SK-N-SH treated with all-trans-retinoic acid at 6 μM for 48 hours (cell line): ENCODE measurements at regions not wholly inside any gene's neighbourhood (a gene's known extent, or its start where the extent isn't known, plus 50 kb on each side); places are given as distances from the start of the nearest gene placed in this dataset.

Source experiments
- ATAC-seq: fragments of 200-7000 bp; cut with Tn5 transposase; 3 replicates; pipeline ENCODE4 v1.9.1; 2020; ENCODE audit warnings: mild to moderate bottlenecking, moderate library complexity
- ARNTL ChIP-seq: fragments of 450-650 bp; formaldehyde crosslinking; IDR thresholded peaks from 2 replicates; pipeline ENCODE4 v1.5.0; 2020; ENCODE audit warnings: low read depth, mild to moderate bottlenecking, moderate library complexity, borderline replicate concordance
- CSDC2 ChIP-seq: fragments of 250-450 bp; sonication (Bioruptor Pico); IDR thresholded peaks from 2 replicates; pipeline ENCODE4 v1.5.0; 2020; ENCODE audit warnings: mild to moderate bottlenecking, moderate library complexity
- CSRNP3 ChIP-seq: fragments of 250-450 bp; sonication (Bioruptor Pico); IDR thresholded peaks from 2 replicates; pipeline ENCODE4 v1.5.1; 2021; ENCODE audit warnings: mild to moderate bottlenecking, moderate library complexity
- ESRRG ChIP-seq: fragments of 250-450 bp; sonication (Bioruptor Pico); IDR thresholded peaks from 2 replicates; pipeline ENCODE4 v1.6.1; 2021; ENCODE audit warnings: mild to moderate bottlenecking
- GLIS3 ChIP-seq: fragments of 250-450 bp; sonication (Bioruptor Pico); IDR thresholded peaks from 2 replicates; pipeline ENCODE4 v1.5.0; 2020; ENCODE audit warnings: mild to moderate bottlenecking, moderate library complexity
- ISL1 ChIP-seq: fragments of 250-450 bp; sonication (Bioruptor Pico); IDR thresholded peaks from 2 replicates; pipeline ENCODE4 v2.1.2; 2022; ENCODE audit warnings: mild to moderate bottlenecking, moderate library complexity
- OSR1 ChIP-seq: fragments of 250-450 bp; sonication (Bioruptor Pico); IDR thresholded peaks from 2 replicates; pipeline ENCODE4 v1.8.0; 2022; ENCODE audit warnings: moderate library complexity, mild to moderate bottlenecking, inconsistent platforms
- PATZ1 ChIP-seq: fragments of 250-450 bp; sonication (Bioruptor Pico); IDR thresholded peaks from 2 replicates; pipeline ENCODE4 v1.8.0; 2020; ENCODE audit warnings: mild to moderate bottlenecking, moderate library complexity, borderline replicate concordance
- POU6F1 ChIP-seq: fragments of 250-450 bp; sonication (Bioruptor Pico); IDR thresholded peaks from 2 replicates; pipeline ENCODE4 v1.8.0; 2021; ENCODE audit warnings: low read depth, mild to moderate bottlenecking, moderate library complexity, borderline replicate concordance
- PPARA ChIP-seq: fragments of 250-450 bp; sonication (Bioruptor Pico); IDR thresholded peaks from 2 replicates; pipeline ENCODE4 v1.5.0; 2020; ENCODE audit warnings: mild to moderate bottlenecking, borderline replicate concordance
- RARB ChIP-seq: fragments of 250-450 bp; sonication (Bioruptor Pico); IDR thresholded peaks from 2 replicates; pipeline ENCODE4 v1.8.0; 2021; ENCODE audit warnings: mild to moderate bottlenecking, moderate library complexity
- SNAI2 ChIP-seq: fragments of 250-450 bp; sonication (Bioruptor Pico); IDR thresholded peaks from 2 replicates; pipeline ENCODE4 v1.5.0; 2020; ENCODE audit warnings: mild to moderate bottlenecking, moderate library complexity
- TCF4 ChIP-seq: fragments of 250-450 bp; sonication (Bioruptor Pico); IDR thresholded peaks from 2 replicates; pipeline ENCODE4 v1.8.0; 2021; ENCODE audit warnings: mild to moderate bottlenecking, moderate library complexity, borderline replicate concordance
- TOX ChIP-seq: fragments of 250-450 bp; sonication (Bioruptor Pico); IDR thresholded peaks from 2 replicates; pipeline ENCODE4 v1.8.0; 2021; ENCODE audit warnings: mild to moderate bottlenecking, moderate library complexity, borderline replicate concordance
- ZC3H10 ChIP-seq: fragments of 250-450 bp; sonication (Bioruptor Pico); IDR thresholded peaks from 2 replicates; pipeline ENCODE4 v1.5.1; 2021; ENCODE audit warnings: mild to moderate bottlenecking, moderate library complexity
- ZFP3 ChIP-seq: fragments of 250-450 bp; sonication (Bioruptor Pico); IDR thresholded peaks from 2 replicates; pipeline ENCODE4 v1.5.0; 2020; ENCODE audit warnings: mild to moderate bottlenecking, moderate library complexity
- ZFP30 ChIP-seq: fragments of 450-650 bp; formaldehyde crosslinking; IDR thresholded peaks from 2 replicates; pipeline ENCODE4 v1.5.0; 2022; ENCODE audit warnings: mild to moderate bottlenecking, moderate library complexity
- ZNF565 ChIP-seq: fragments of 450-650 bp; formaldehyde crosslinking; conservative IDR thresholded peaks from 2 replicates; pipeline ENCODE4 v1.5.0; 2020; ENCODE audit warnings: low read depth, mild to moderate bottlenecking, moderate library complexity
- ZNF70 ChIP-seq: fragments of 450-650 bp; formaldehyde crosslinking; IDR thresholded peaks from 2 replicates; pipeline ENCODE4 v1.5.0; 2020; ENCODE audit warnings: mild to moderate bottlenecking, moderate library complexity
- ZNF8 ChIP-seq: fragments of 450-650 bp; formaldehyde crosslinking; IDR thresholded peaks from 2 replicates; pipeline ENCODE4 v1.5.0; 2020; ENCODE audit warnings: mild to moderate bottlenecking, moderate library complexity
- TF ChIP-seq, protein P1 (sequence below): fragments of 250-450 bp; sonication (Bioruptor Pico); IDR thresholded peaks from 2 replicates; pipeline ENCODE4 v1.5.1; 2020; ENCODE audit warnings: low read depth, mild to moderate bottlenecking, moderate library complexity

GRCh38 chr2:30348825-30349224, 98.2 kb upstream of the LCLAT1 start:
- TF ChIP-seq ARNTL (CRISPR knock-in tag), result no peak
- TF ChIP-seq ZC3H10 (CRISPR knock-in tag), result no peak
- TF ChIP-seq PPARA (CRISPR knock-in tag), result no peak
- ATAC-seq, result no peak

DNA sequence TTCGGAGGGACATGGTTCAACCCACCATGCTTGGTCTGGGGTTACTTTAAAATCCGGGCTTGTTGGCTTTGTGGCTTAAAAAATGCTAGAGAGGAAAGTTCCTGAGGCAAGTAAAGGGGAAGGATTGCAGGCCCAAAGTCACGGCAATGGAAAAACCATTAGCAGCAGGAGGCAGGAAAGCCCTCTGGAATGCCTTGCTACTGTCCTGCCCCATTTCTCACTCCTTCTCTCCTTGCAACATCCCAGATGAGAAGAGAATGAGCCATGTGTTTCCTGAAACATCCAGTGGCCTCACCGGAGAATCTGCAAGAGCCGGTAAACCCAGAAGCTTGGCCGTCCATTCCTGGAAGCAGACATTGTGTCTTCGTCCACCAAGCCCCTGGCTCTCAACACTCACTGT, 97.4 kb upstream of the LCLAT1 start:
- no peak for ATAC-seq

GRCh38 chr2:30351116-30351515, 95.9 kb upstream of the LCLAT1 start:
- TF ChIP-seq ESRRG (no peak), TCF4 (CRISPR knock-in tag) (no peak), ZC3H10 (CRISPR knock-in tag) (no peak), SNAI2 (CRISPR knock-in tag) (no peak), ZFP3 (no peak), ZNF565 (CRISPR knock-in tag) (no peak), CSDC2 (no peak)

More for the DNA sequence above, 97.4 kb upstream of the LCLAT1 start:
- TF ChIP-seq ZFP30 (CRISPR knock-in tag), result no peak
- no peak for TF ChIP-seq PATZ1 (CRISPR knock-in tag)

GRCh38 chr2:30351949-30352348, 95.1 kb upstream of the LCLAT1 start:
- no peak for ATAC-seq

More at GRCh38 chr2:30351116-30351515, 95.9 kb upstream of the LCLAT1 start:
- ATAC-seq, result no peak

More at GRCh38 chr2:30351949-30352348, 95.1 kb upstream of the LCLAT1 start:
- no peak for TF ChIP-seq ZNF8 (CRISPR knock-in tag)
- TF ChIP-seq CSDC2, result no peak
- TF ChIP-seq, protein P1, sequence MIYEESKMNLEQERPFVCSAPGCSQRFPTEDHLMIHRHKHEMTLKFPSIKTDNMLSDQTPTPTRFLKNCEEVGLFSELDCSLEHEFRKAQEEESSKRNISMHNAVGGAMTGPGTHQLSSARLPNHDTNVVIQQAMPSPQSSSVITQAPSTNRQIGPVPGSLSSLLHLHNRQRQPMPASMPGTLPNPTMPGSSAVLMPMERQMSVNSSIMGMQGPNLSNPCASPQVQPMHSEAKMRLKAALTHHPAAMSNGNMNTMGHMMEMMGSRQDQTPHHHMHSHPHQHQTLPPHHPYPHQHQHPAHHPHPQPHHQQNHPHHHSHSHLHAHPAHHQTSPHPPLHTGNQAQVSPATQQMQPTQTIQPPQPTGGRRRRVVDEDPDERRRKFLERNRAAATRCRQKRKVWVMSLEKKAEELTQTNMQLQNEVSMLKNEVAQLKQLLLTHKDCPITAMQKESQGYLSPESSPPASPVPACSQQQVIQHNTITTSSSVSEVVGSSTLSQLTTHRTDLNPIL (CRISPR knock-in tag), result no peak
- no peak for TF ChIP-seq ZC3H10 (CRISPR knock-in tag)
- no peak for TF ChIP-seq GLIS3 (CRISPR knock-in tag)
- TF ChIP-seq TOX (CRISPR knock-in tag), result no peak
- no peak for TF ChIP-seq ISL1
- no peak for TF ChIP-seq CSRNP3 (CRISPR knock-in tag)
- no peak for TF ChIP-seq TCF4 (CRISPR knock-in tag)
- TF ChIP-seq ESRRG, result no peak
- TF ChIP-seq OSR1 (CRISPR knock-in tag), result no peak
- TF ChIP-seq ZNF70 (CRISPR knock-in tag), result no peak
- no peak for TF ChIP-seq ZNF565 (CRISPR knock-in tag)
- TF ChIP-seq POU6F1 (CRISPR knock-in tag), result no peak
- TF ChIP-seq SNAI2 (CRISPR knock-in tag), result no peak
- TF ChIP-seq PPARA (CRISPR knock-in tag), result no peak
- TF ChIP-seq PATZ1 (CRISPR knock-in tag), result no peak
- no peak for TF ChIP-seq RARB (CRISPR knock-in tag)
